SIG-M5 treated with dmso at 0.1 percent for 504 hours (cell line): ENCODE measurements at regions not wholly inside any gene's neighbourhood (a gene's known extent, or its start where the extent isn't known, plus 50 kb on each side); places are given as distances from the start of the nearest gene placed in this dataset.
A peak's percentile ranks its signal among the peaks of the same experiment; 100 is the strongest.

ENCODE experiments used
- DNase-seq: peaks from one replicate; lab custom pipeline; 2025; ENCODE audit not compliant: unreplicated experiment; lab: John Stamatoyannopoulos, UW

- DNase-seq: no peak
Observed at GRCh38 chr14:36245223-36245622, 68.7 kb upstream of the PTCSC3 start.

GRCh38 chr14:36243183-36243582, 66.7 kb upstream of the PTCSC3 start:
- DNase-seq: no peak

DNA sequence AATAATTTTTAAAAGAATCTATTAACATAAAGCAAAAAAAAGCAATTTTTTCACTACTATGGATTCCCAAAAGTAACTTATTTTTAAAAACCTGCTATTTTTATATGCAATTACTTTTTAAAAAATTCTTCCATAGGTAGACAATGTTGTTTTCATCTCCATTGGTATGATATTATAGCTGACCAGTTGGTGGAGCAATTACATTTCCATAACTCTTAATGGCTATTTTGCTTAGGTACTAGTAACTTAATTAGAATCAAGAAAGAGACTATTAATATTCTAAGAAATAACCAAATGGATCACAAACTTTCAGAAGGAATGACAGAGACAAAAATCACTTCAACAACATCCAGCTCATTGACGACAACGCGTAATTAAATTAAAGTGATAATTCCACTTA, 64.7 kb upstream of the PTCSC3 start:
- DNase-seq: no peak

DNA sequence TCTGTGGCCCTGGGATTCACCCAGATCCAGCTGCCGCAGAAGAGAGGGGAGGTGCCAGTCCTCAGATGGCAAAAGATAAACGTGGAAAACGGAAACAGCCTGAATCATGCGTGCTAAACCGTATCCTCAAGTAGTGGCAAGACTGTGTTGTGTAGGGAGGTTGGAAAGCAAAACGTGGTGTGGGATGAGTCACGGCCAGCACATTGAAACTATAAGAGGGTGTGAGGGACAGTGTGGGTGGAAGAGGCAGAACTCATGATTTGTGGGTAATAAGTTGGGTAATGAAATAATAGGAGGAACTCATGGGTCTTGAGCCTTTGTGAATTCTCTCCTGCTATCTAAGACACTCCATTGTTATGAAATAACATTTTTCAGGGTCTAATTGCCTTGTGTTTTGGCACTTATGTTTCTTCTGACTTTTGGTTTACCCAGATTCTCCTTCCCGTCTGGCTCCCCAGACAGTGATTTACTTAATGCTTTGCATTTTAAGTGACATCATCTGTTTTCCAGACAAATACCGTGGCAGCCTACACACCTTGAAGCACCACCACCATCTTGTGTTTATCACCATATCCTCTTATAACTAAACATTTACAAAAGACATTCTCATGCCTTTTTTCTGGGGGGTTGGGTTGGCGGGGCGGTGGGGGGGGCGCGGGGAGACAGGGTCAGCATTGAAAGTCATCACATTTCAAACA, 62.3 kb upstream of the PTCSC3 start:
- peak; percentile 2 for DNase-seq

DNA sequence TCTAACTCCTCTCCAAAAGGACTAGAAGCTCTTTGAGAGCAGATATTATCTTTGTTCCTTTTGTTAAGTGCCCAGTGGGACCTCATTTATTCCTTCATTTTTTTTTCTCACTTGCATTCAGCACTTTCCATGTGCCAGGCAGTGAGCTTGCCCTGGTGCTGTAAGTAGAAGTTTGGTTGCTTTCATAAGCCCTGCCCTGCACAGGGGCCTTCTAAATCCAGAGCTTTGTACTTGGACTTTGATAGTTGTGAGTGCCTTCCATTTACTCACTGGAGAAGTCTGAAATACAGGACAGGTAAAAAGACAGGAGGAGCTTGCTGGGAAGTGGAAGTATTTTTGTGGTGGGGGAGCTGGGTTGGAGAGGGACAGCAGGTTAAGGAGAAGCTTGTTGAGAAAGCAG, 56.7 kb upstream of the PTCSC3 start:
- no peak for DNase-seq

GRCh38 chr14:36229262-36229661, 52.7 kb upstream of the PTCSC3 start:
- no peak for DNase-seq

DNA sequence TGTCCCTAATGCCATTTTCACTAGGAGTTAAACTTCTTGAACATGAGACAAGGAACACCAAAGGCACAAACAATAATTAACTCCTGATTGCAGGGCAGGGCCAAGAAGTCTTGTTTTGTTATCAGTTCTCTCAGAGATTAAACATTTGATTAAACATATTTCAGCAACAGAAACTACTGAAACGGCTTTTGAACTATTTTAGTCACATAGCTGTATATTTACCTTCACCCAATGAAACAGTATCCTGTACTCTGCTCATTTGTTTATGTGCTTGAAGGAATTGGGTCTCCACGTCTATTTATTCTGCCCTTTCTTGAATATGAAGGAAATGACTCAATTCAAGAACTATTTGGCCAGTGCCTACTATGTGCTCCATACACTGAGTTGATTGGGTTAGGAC, 51.3 kb upstream of the PTCSC3 start:
- DNase-seq: no peak

DNA sequence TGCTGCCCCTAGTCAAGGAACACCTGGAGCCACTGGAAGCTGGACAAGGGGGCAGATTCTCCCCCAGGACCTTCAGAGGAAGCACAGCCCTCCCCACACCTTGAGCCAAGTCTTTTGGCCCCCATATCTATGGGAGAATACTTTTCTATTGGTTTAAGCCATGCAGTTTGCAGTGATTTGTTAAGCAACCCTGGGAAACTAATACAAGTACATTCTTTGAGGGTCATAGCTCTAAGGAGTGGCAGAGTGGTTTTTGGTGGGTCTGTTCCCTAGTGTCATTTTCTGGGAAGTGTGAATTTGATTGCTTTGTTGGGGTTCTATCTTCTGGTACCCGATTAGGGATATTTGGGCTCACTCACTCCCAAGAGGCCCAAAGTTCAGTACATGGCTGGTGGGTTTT, 50.8 kb upstream of the PTCSC3 start:
- DNase-seq: no peak
